Stimulated activated naive CD8-positive, alpha-beta T cell treated with anti-CD3 and anti-CD28 coated beads, Interleukin-15, amount 100 ng/mL, for 72 hours (primary cell): ENCODE measurements at regions not wholly inside any gene's neighbourhood (a gene's known extent, or its start where the extent isn't known, plus 50 kb on each side); places are given as distances from the start of the nearest gene placed in this dataset.

Source experiments
- ATAC-seq: fragments of 150-1000 bp; cut with Tn5 transposase; 2 replicates; pipeline ENCODE4 v1.10.0; 2021; ENCODE audit warnings: mild to moderate bottlenecking, moderate library complexity
- DNase-seq, 2 donors: peaks; one replicate each; pipeline ENCODE4 v3.0.0; 2021 to 2022
- H3K27ac Mint-ChIP-seq, 2 donors: one replicate each; pipeline ENCODE4 v1.8.0; 2022; ENCODE audit warnings: mild to moderate bottlenecking in 2 of 2, mixed read lengths in 2 of 2, moderate library complexity in 2 of 2
- H3K27me3 Mint-ChIP-seq: one replicate; pipeline ENCODE4 v1.8.0; 2022; ENCODE audit warnings: mixed read lengths
- H3K4me1 Mint-ChIP-seq: one replicate; pipeline ENCODE4 v1.8.0; 2022; ENCODE audit warnings: mild to moderate bottlenecking, mixed read lengths
- H3K4me3 Mint-ChIP-seq, 2 donors: one replicate each; pipeline ENCODE4 v1.8.0; 2022; ENCODE audit warnings: mild to moderate bottlenecking in 2 of 2, mixed read lengths in 2 of 2, moderate library complexity in 1 of 2
- H3K9me3 Mint-ChIP-seq, 2 donors: one replicate each; pipeline ENCODE4 v1.8.0; 2022; ENCODE audit warnings: mixed read lengths in 2 of 2

DNA sequence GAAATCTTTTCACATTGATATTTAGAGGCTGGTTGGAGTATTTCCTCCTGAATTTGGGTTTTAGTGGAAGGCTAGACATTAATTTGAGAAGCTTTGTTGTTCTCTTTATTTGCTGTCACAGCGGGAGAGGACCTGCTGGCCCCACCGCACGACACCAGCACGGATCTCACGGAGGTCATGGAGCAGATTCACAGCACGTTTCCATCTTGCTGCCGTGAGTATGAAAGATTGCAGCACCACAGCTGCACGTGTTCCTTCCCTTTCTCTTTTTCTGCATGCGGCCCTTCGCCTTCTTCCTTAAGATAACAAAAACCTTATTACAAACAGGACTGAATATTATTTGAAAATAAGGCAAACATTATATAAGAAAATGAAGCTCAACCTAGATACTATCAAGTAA lies 555.5 kb downstream of the UTRN start:
- no peak overlapping the region for H3K4me3 Mint-ChIP-seq
- no peaks in the 10 kb centered on the region for H3K9me3 Mint-ChIP-seq
- no peak for ATAC-seq

DNA sequence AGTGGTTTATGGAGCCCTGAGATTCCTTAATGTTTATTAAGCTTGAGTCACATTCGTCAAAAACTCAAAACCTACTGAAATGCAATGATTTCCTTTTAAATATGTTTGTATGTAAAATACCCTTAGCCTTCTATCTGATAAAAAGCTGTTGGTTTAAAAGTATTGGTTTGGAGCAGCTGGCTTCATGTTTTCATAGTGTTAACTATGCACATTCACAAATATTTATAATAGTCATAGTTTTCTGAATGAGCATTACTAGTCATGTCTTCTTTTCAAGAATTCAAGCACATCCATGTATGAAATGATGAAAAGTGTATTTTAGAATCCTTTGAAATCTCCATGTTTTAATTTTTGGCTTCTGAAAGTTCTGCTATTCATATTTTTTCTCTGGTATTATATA lies 558.6 kb downstream of the UTRN start:
- H3K4me1 Mint-ChIP-seq, result no peaks in the 10 kb centered on the region
- no peak overlapping the region for H3K27ac Mint-ChIP-seq
- H3K27me3 Mint-ChIP-seq, result no peaks in the 10 kb centered on the region
- H3K4me3 Mint-ChIP-seq, result no peak overlapping the region
- DNase-seq (no peak), ATAC-seq (no peak)
- H3K9me3 Mint-ChIP-seq, result peaks cover 0 to 6% of the 10 kb centered on the region in 2 donors

More for the DNA sequence above, 555.5 kb downstream of the UTRN start:
- Mint-ChIP-seq H3K27ac (no peak overlapping the region), H3K4me1 (no peaks in the 10 kb centered on the region), H3K27me3 (no peaks in the 10 kb centered on the region)
- no peak for DNase-seq

DNA sequence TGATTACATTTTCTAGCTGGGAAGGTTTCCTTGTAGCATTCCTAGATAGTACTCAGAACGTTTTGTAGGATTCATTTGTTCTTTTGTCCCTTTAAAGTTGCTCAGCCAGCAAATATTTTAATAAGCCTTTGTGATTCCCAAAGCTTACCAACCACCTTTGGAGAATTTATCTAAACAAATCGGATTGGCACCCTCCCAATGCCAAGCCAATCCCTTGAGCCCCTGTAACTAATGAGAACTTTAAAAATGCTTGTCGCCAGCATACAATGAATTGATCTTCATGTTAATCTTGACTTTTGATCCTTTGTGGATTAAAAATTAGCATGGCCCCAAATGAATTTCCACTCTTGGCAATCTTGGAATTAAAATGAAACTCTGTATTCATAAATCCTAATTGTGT lies 559.5 kb downstream of the UTRN start:
- Mint-ChIP-seq H3K4me1 (no peaks in the 10 kb centered on the region), H3K4me3 (no peak overlapping the region), H3K9me3 (peaks cover 0 to 9% of the 10 kb centered on the region in 2 donors), H3K27ac (no peak overlapping the region), H3K27me3 (no peaks in the 10 kb centered on the region)
- DNase-seq (no peak), ATAC-seq (no peak)

DNA sequence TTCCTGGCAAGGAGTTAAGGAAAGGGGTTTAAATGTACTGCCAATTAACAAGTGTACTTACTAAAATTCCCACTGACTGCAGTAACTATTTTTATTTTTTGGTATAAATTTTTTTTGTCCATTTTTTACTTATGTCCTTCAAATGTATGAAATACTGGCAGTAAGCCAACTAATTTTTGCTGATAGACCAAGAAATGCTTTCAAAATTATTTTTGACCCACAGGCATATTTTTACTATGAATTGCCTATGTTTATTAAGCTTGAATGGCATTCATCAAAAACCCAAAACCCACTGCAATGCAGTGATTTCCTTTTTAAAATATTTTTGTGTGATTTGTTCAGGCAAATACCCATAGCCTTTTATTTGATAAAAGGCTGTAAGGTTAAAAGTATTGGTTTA lies 560.1 kb downstream of the UTRN start:
- DNase-seq, result no peak
- H3K9me3 Mint-ChIP-seq, result peaks cover 0 to 9% of the 10 kb centered on the region in 2 donors
- no peak overlapping the region for H3K27ac Mint-ChIP-seq
- H3K4me3 Mint-ChIP-seq, result no peak overlapping the region
- no peak for ATAC-seq
- no peaks in the 10 kb centered on the region for H3K4me1 Mint-ChIP-seq
- no peaks in the 10 kb centered on the region for H3K27me3 Mint-ChIP-seq

DNA sequence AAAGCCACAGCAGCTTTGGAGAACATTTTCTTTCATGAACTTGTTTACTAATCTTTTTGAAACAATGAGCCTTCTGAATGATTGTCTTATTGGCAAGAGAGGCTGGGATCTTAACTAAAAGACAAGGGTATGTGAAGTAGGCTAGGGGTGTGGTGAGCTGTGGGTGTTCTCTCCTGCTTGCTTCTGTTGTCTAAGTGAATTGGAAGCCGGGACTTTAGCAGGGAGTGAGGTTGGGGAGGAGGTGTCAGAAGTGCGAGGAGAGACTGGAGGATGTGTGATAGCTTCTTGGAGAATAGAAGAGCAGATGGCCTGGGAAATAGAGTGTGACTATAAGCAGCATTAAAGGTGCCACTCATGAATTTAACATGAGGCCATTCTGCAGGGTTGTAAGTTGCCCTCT lies 562.8 kb downstream of the UTRN start:
- DNase-seq (no peak), ATAC-seq (no peak)
- Mint-ChIP-seq H3K4me1 (no peaks in the 10 kb centered on the region), H3K27ac (peak overlapping the region in 1 of 2 donors; percentile 1), H3K4me3 (no peak overlapping the region), H3K27me3 (no peaks in the 10 kb centered on the region), H3K9me3 (peaks cover 0 to 9% of the 10 kb centered on the region in 2 donors)

DNA sequence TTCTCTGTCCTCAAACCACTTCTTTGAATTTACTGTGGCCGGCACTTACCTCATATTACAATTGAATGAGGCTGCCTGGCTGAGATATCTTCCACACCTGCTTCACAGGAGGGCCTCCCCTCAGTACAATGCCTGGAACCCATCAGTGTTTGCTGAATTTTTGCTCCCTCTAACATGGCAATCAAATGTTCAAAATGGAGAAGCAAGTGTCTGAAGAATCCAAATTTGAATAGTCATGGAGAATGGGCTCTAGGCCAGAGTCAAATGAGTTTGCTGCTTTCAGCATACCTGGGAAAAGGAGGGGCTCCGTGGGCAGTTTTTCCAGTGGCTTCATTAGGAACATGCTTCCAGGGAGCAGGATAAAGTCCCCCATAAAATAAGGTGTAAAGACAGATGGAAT lies 564.8 kb downstream of the UTRN start:
- no peak overlapping the region for H3K4me3 Mint-ChIP-seq
- H3K4me1 Mint-ChIP-seq, result peaks cover 5% of the 10 kb centered on the region
- DNase-seq (no peak), ATAC-seq (no peak)
- no peak overlapping the region for H3K27ac Mint-ChIP-seq
- peaks cover 0 to 9% of the 10 kb centered on the region in 2 donors for H3K9me3 Mint-ChIP-seq
- H3K27me3 Mint-ChIP-seq, result no peaks in the 10 kb centered on the region

DNA sequence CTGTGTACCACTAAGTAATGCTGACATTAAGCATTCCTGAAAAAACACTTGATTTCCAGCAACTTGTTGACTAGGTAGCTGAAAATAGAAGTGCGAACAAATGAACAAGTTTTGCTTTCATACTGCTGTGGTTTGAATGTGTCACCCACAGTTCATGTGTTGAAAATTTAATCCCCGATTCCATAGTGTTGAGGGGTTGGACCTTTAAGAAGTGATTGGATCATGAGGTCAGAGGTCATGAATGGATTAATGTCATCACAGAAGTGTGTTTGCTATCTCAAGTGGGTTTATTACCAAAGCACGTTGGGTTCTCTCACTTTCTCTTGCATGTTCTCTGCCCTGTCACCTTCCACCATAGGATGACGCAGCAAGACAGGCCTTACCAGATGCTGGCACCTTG lies 568.5 kb downstream of the UTRN start:
- H3K27ac Mint-ChIP-seq, result no peak overlapping the region
- H3K4me1 Mint-ChIP-seq, result peaks cover 5% of the 10 kb centered on the region
- H3K27me3 Mint-ChIP-seq, result no peaks in the 10 kb centered on the region
- no peak for DNase-seq
- H3K9me3 Mint-ChIP-seq, result peaks cover 0 to 4% of the 10 kb centered on the region in 2 donors
- ATAC-seq, result peak; percentile 55
- no peak overlapping the region for H3K4me3 Mint-ChIP-seq

DNA sequence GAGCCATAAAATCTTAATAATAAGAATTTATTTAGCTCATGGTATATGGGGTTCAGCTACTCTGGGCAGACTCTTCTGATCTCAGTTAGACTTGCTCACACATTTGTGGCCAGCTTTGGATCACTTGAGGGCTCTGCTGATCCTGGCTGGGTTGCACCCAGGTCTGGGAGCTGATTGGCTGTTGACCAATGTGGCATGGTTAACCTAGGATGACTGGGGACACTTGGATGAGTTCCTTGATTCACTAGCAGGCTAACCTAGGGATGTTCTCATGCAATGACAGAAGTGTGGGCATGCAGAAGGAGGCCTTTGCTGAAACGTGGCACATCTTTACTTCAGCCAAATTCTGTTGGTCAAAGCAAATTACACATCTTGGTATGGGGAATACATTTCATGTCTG lies 569.5 kb downstream of the UTRN start:
- no peak overlapping the region for H3K27ac Mint-ChIP-seq
- H3K27me3 Mint-ChIP-seq, result no peaks in the 10 kb centered on the region
- DNase-seq (no peak), ATAC-seq (no peak)
- H3K4me3 Mint-ChIP-seq, result no peak overlapping the region
- no peaks in the 10 kb centered on the region for H3K9me3 Mint-ChIP-seq
- peaks cover 5% of the 10 kb centered on the region for H3K4me1 Mint-ChIP-seq

DNA sequence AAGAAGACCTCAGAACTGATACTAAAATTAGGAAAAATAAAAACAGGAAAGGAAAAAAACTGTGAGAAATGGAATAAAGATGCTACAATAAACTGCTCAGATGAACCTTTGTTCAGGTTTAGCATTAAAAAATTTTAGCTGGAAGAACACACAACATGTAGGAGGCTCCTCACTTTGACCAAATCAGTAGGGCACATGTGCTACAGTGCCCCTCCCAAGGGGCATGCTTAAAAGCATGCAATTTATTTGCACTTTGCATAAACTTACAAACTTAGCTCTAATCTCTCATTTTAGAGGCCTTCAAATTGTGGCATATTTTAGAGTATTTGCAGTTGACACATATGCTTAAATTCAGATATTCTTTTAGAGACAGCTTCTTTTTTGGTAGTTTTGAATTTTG lies 570.2 kb downstream of the UTRN start:
- ATAC-seq (no peak), DNase-seq (no peak)
- Mint-ChIP-seq H3K27ac (no peak overlapping the region), H3K9me3 (no peaks in the 10 kb centered on the region), H3K4me1 (peaks cover 5% of the 10 kb centered on the region), H3K4me3 (no peak overlapping the region), H3K27me3 (no peaks in the 10 kb centered on the region)

DNA sequence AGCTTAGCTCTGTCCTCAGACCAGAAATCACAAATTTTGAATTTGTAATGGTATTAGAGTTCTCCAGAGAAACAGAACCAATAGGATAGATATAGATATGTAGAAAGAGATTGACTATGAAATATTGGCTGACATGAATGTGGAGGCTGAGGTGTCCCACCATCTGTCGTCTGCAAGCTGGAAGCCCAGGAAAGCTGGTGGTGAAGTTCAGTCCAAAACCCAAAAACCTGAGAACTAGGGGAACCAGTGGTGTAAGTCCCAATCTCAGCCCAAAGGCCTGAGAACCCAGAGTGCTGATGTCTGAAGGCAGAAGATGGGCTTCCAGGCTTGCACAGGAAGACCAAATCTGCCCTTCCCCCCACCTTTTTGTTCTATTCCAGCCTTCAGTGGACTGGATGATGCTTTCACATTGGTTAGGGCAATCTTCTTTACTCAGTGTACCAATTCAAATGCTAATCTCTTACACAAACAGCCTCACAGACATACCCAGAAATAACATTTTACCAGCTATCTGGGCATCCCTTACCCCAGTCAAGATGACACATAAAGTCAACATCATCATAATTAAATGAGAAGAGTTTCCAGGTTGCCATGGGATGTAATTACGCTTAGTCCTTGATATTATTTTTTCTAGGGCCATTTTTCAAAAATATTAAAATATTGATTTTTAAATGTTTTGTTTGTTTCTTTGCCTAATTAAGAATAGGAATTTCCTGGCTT lies 570.8 kb downstream of the UTRN start:
- no peak for ATAC-seq
- Mint-ChIP-seq H3K27me3 (no peaks in the 10 kb centered on the region), H3K27ac (no peak overlapping the region), H3K9me3 (no peaks in the 10 kb centered on the region), H3K4me3 (no peak overlapping the region), H3K4me1 (peaks cover 5% of the 10 kb centered on the region)
- no peak for DNase-seq

DNA sequence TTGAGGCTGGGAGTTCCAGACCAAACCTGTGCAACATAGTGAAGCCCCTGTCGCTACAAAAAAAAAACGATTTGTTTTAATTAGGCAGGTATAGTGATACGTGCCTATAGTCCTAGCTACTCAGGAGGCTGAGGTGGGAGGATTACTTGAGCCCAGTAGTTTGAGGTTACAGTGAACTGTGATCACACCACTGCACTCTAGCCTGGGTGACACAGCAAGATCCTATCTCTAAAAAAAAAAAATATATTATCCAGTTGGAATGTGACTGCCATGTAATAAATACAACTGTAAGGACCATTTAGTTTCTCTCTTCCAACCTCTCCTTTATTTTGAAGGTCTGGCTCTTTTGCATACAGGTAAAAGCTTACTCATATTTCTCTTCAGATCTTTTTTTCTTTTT lies 571.5 kb downstream of the UTRN start:
- no peak overlapping the region for H3K27ac Mint-ChIP-seq

DNA sequence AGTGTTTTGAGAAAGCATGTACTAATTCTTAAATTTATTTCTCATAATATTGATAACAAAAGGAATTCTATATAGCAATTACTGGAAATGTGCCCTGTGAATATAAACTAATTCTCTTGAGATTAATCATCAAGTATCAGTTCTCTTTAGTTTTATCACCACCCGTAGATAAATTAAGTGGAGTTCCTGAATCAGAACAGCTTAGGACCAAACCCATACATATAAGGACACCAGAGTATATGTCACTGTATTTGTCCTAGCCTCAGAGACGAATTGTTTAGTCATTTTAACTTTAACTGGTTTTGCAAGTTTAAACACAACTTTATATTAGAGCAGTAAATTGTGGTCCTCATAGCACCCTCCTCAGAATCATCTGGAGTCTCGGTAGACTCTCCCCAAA lies 572.0 kb downstream of the UTRN start:
- Mint-ChIP-seq H3K27me3 (no peaks in the 10 kb centered on the region), H3K27ac (no peak overlapping the region), H3K4me1 (peaks cover 5% of the 10 kb centered on the region), H3K9me3 (no peaks in the 10 kb centered on the region), H3K4me3 (no peak overlapping the region)
- ATAC-seq, result no peak
- no peak for DNase-seq

More for the DNA sequence above, 571.5 kb downstream of the UTRN start:
- no peak overlapping the region for H3K4me3 Mint-ChIP-seq
- H3K9me3 Mint-ChIP-seq, result no peaks in the 10 kb centered on the region
- DNase-seq (no peak), ATAC-seq (no peak)
- H3K27me3 Mint-ChIP-seq, result no peaks in the 10 kb centered on the region
- H3K4me1 Mint-ChIP-seq, result peaks cover 5% of the 10 kb centered on the region

DNA sequence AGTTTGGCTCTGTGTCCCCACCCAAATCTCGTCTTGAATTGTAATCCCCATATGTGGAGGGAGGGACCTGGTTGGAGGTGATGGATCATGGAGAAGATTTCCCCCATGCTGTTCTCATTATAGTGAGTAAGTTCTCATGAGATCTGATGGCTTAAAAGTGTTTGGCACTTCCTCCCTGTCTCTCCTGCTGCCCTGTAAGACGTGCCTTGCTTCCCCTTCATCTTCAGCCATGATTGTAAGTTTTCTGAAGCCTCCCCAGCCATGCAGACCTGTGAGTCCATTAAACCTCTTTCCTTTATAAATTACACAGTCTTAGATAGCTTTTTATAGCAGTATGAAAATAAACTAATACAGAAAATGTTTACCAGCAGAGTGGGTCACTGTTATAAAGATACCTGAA lies 577.6 kb downstream of the UTRN start:
- H3K4me3 Mint-ChIP-seq, result no peak overlapping the region
- H3K27ac Mint-ChIP-seq, result no peak overlapping the region
- peaks cover 30% of the 10 kb centered on the region for H3K27me3 Mint-ChIP-seq
- no peak for ATAC-seq
- DNase-seq, result no peak
- peaks cover 12 to 19% of the 10 kb centered on the region in 2 donors for H3K9me3 Mint-ChIP-seq
- no peaks in the 10 kb centered on the region for H3K4me1 Mint-ChIP-seq

DNA sequence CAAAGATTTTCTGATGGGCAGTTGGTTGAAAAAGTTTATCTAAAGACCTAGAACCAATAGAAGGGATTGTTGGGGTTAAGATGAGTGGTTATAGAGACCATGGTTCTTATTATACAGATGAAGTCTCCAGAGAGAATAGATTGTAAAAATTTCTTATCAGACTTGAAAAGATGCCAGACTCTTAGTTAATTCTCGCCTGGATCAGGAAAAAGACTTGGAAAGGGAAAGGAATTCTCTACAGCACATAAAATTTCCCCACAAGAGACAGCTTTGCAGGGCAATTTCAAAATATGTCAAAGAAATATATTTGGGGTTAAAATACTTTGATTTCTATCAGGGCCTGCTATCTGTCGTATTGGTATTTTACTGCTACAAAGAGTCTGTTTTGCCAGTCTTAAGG lies 582.6 kb downstream of the UTRN start:
- Mint-ChIP-seq H3K4me3 (no peak overlapping the region), H3K27me3 (peaks cover 34% of the 10 kb centered on the region), H3K27ac (no peak overlapping the region), H3K9me3 (peaks cover 8 to 19% of the 10 kb centered on the region in 2 donors), H3K4me1 (no peaks in the 10 kb centered on the region)
- no peak for ATAC-seq
- DNase-seq, result no peak

DNA sequence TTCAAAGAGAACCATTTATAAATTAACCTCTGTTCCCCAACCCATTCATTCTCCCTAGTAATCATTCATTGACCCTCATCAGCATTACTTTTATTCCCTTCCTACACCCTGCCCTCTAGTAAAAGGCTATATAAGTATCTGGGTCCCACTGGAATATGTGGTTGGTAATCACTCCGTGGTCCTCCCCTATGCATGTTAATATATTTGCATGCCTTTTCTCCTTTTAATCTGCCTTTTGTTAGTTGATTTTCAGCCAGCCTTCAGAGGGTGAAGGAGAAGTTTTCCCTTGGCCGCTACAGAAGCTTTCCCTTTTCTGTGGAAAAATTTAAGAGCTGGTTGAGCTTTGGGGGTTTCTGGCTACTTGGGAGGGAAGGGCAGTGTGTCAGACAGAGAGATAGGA lies 585.6 kb downstream of the UTRN start:
- Mint-ChIP-seq H3K4me1 (no peaks in the 10 kb centered on the region), H3K27ac (no peak overlapping the region), H3K9me3 (no peaks in the 10 kb centered on the region), H3K4me3 (no peak overlapping the region), H3K27me3 (peaks cover 11% of the 10 kb centered on the region)
- DNase-seq (no peak), ATAC-seq (no peak)

DNA sequence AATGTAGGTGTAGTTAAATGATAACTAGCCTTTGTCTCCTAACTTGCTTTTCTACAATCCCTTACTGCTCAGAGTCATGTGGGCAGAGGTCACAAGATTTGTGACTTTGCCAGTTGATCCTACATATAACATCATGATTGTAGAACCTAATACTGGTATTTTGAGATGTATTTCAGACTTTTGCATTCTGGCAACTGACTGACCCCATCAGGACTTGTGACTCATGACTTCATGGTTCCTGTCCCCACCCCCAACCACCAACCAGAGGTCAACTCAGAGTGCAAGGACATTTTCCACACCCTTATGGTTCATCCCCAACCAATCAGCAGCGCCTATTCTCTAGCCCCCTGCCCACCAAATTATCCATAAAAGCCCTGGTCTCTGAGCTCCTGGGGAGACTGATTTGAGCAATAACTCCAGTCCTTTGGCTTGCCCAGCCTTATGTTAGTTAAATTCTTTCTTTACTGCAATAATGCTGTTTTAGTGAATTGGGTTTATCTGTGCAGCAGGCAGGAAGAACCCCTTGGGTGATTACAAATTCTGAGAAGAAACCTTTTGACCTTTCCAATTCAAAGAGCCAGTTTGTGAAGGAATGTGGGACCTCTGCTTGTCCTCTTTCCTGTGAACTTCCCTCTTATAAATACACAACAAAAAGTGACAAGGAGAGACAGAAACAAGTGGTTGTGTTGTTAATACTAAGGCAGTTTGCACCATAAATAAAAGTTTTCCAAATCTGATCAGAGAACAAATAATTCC lies 588.7 kb downstream of the UTRN start:
- DNase-seq (no peak), ATAC-seq (no peak)

More for the DNA sequence above, 588.7 kb downstream of the UTRN start:
- Mint-ChIP-seq H3K9me3 (no peaks in the 10 kb centered on the region), H3K27me3 (peaks cover 17% of the 10 kb centered on the region), H3K4me1 (peaks cover 3% of the 10 kb centered on the region), H3K27ac (no peak overlapping the region), H3K4me3 (no peak overlapping the region)
